NOMO-1 treated with DMSO at 0.1 percent for 48 hours (cell line): ENCODE measurements at regions not wholly inside any gene's neighbourhood (a gene's known extent, or its start where the extent isn't known, plus 50 kb on each side); places are given as distances from the start of the nearest gene placed in this dataset.

Experiments used
- DNase-seq: peaks from one replicate; lab custom pipeline; 2025; ENCODE audit not compliant: unreplicated experiment; lab: John Stamatoyannopoulos, UW

GRCh38 chr16:86104537-86105048 lies 205.6 kb downstream of the IRF8 start:
- no peak for DNase-seq

- no peak for DNase-seq
Observed at GRCh38 chr16:86107215-86107825, 208.4 kb downstream of the IRF8 start.

GRCh38 chr16:86108062-86108461 lies 209.1 kb downstream of the IRF8 start:
- DNase-seq = no peak

GRCh38 chr16:86110134-86110533 lies 211.2 kb downstream of the IRF8 start:
- no peak for DNase-seq

GRCh38 chr16:86110726-86111125 lies 211.8 kb downstream of the IRF8 start:
- no peak for DNase-seq

GRCh38 chr16:86112178-86112577 lies 213.2 kb downstream of the IRF8 start:
- no peak for DNase-seq

GRCh38 chr16:86117235-86117634 lies 218.3 kb downstream of the IRF8 start:
- DNase-seq = no peak

GRCh38 chr16:86117756-86118155 lies 218.8 kb downstream of the IRF8 start:
- DNase-seq = no peak

GRCh38 chr16:86118467-86119307 lies 219.7 kb downstream of the IRF8 start:
- no peak for DNase-seq

GRCh38 chr16:86120201-86121192 lies 221.5 kb downstream of the IRF8 start:
- DNase-seq = no peak

- no peak for DNase-seq
Observed at GRCh38 chr16:86121374-86122010, 222.5 kb downstream of the IRF8 start.

- no peak for DNase-seq
Observed at GRCh38 chr16:86122681-86123342, 223.8 kb downstream of the IRF8 start.

- DNase-seq = no peak
Observed at GRCh38 chr16:86124321-86124720, 225.4 kb downstream of the IRF8 start.

- no peak for DNase-seq
Observed at GRCh38 chr16:86126891-86127290, 227.9 kb downstream of the IRF8 start.

GRCh38 chr16:86127366-86127765 lies 228.4 kb downstream of the IRF8 start:
- no peak for DNase-seq

GRCh38 chr16:86128246-86128645 lies 229.3 kb downstream of the IRF8 start:
- DNase-seq = no peak

- no peak for DNase-seq
Observed at GRCh38 chr16:86129541-86129940, 230.6 kb downstream of the IRF8 start.

GRCh38 chr16:86133377-86133776 lies 234.4 kb downstream of the IRF8 start:
- no peak for DNase-seq

- no peak for DNase-seq
Observed at GRCh38 chr16:86133847-86134375, 234.9 kb downstream of the IRF8 start.
